Thymus (tissue), 11 donors: ENCODE measurements at regions not wholly inside any gene's neighbourhood (a gene's known extent, or its start where the extent isn't known, plus 50 kb on each side); places are given as distances from the start of the nearest gene placed in this dataset.
"Not testable (repeated sequence)": the region's sequence is repeated elsewhere in the genome, so short reads cannot be mapped to it uniquely, and the experiment has no call there.

ENCODE experiments used
- DNase-seq, 9 donors: peaks; one replicate each; pipeline ENCODE4 v3.0.0-alpha.2; 2013; ENCODE audit warnings: low spot score in 9 of 9, low read depth in 6 of 9, missing footprints in 1 of 9
- H3K27ac ChIP-seq, 2 donors: one replicate each; pipeline ENCODE4 v1.5.1; 2013; ENCODE audit warnings: control low read depth in 1 of 2, low read depth in 1 of 2, low read length in 1 of 2, mild to moderate bottlenecking in 1 of 2, moderate library complexity in 1 of 2
- H3K27me3 ChIP-seq, 2 donors: one replicate each; pipeline ENCODE4 v1.5.1; 2013; ENCODE audit warnings: low read length in 1 of 2; ENCODE audit not compliant: control insufficient read depth in 2 of 2, insufficient read depth in 1 of 2
- H3K36me3 ChIP-seq, 2 donors: one replicate each; pipeline ENCODE4 v1.5.1; 2013; ENCODE audit warnings: low read length in 1 of 2, mild to moderate bottlenecking in 1 of 2, moderate library complexity in 1 of 2; ENCODE audit not compliant: control insufficient read depth in 2 of 2, insufficient read depth in 2 of 2
- H3K4me1 ChIP-seq, 2 donors: one replicate each; pipeline ENCODE4 v1.5.1; 2013; ENCODE audit warnings: low read length in 2 of 2; ENCODE audit not compliant: control insufficient read depth in 2 of 2, insufficient read depth in 2 of 2
- H3K4me3 ChIP-seq, 2 donors: one replicate each; pipeline ENCODE4 v1.5.1; 2013; ENCODE audit warnings: low read length in 2 of 2, control low read depth in 1 of 2, mild to moderate bottlenecking in 1 of 2
- H3K9me3 ChIP-seq, 2 donors: one replicate each; pipeline ENCODE4 v1.5.1; 2013; ENCODE audit warnings: low read length in 1 of 2, mild to moderate bottlenecking in 1 of 2; ENCODE audit not compliant: control insufficient read depth in 2 of 2, insufficient read depth in 1 of 2
- WGBS: extraction: QIAGEN DNeasy Blood & Tissue Kit; methylation state at CpG from one replicate; pipeline ENCODE4 v1.1.7; 2013; 5-methylcytosine and 5-hydroxymethylcytosine counted together
- donor health status: healthy.

- WGBS = no CpG with 5 or more reads among the region's 6 CpGs
- H3K27ac ChIP-seq, H3K4me1 ChIP-seq, H3K27me3 ChIP-seq, DNase-seq, H3K4me3 ChIP-seq, H3K36me3 ChIP-seq, H3K9me3 ChIP-seq: not testable (repeated sequence)
These were observed 314.3 kb upstream of the ZNF337 start for GRCh38 chr20:26010942-26011276.

DNA sequence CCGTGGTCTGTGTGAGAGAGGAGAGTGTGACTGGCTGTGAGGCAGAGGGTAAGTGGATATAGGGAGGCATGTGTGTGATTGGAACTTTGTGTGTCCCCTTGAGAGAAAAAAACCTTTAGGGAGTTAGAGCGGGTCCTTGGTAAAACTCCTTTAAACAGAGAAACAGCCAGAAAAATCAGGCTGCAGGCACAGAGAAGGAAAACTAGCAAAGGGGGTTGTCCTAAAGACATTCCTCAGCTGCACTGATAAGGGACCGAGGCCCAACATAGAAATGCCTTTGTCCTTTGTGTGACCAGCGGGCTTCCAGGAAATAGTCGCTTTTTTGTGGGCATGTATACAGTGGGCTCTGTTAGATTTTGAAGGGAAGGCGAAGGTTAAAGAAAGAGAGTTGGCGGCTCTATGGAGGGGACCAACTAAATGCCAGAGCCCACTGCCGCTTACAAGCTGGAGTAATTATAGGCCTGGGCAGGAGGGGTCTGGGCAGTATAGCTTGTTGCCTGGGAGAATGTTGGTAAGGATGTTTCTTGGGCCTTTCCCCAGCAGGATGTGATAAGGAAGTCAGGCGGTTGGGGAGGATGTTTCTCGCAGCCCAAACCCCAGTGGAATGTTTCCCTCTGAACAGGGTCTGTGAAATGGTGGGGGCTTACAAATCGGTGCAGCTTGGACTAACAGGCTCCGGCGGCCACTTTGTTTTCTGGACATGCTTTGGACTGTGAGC lies 313.7 kb upstream of the ZNF337 start:
- 5% methylated on average over 10 of the region's 13 CpGs for WGBS
- H3K9me3 ChIP-seq, H3K36me3 ChIP-seq, H3K27me3 ChIP-seq, H3K4me1 ChIP-seq: not testable (repeated sequence)
- DNase-seq = peak in 1 of 9 donors; percentile 10
- H3K4me3 ChIP-seq = peak overlapping the region; percentile 55 to 61
- H3K27ac ChIP-seq = peak overlapping the region; percentile 36 to 62

GRCh38 chr20:26009402-26010223 lies 313.0 kb upstream of the ZNF337 start:
- not testable (repeated sequence) for H3K4me1 ChIP-seq, H3K27me3 ChIP-seq, H3K9me3 ChIP-seq, H3K36me3 ChIP-seq
- DNase-seq = peak; percentile 53 to 84 (median 66)
- WGBS = 18% methylated on average over 39 of the region's 39 CpGs
- peak overlapping the region; percentile 19 to 62 for H3K27ac ChIP-seq
- H3K4me3 ChIP-seq = peak overlapping the region; percentile 55 to 61

GRCh38 chr20:26008026-26008425 lies 311.4 kb upstream of the ZNF337 start:
- WGBS = 98% methylated on average over 9 of the region's 9 CpGs
- not testable (repeated sequence) for H3K27ac ChIP-seq, DNase-seq

DNA sequence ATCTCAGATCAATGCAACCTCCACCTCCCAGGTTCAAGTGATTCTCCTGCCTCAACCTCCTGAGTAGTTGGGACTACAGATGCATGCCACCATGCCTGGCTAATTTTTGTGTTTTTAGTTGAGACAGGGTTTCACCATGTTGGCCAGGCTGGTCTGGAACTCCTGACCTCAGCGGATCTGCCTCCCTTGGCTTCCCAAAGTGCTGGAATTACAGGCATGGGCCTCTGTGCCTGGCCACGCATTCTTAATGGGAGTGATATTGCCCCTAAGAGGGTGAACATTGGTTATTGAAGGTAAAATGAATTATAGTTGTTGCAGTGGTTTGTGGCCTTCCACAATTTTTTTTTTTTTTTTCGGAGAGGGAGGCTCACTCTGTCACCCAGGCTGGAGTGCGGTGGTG lies 309.5 kb upstream of the ZNF337 start:
- not testable (repeated sequence) for H3K9me3 ChIP-seq, H3K36me3 ChIP-seq, H3K27ac ChIP-seq, DNase-seq, H3K27me3 ChIP-seq, H3K4me1 ChIP-seq, H3K4me3 ChIP-seq
- over 99% methylated on average over 4 of the region's 4 CpGs for WGBS

More at GRCh38 chr20:26008026-26008425, 311.4 kb upstream of the ZNF337 start:
- H3K4me1 ChIP-seq, H3K4me3 ChIP-seq, H3K9me3 ChIP-seq, H3K27me3 ChIP-seq, H3K36me3 ChIP-seq: not testable (repeated sequence)

DNA sequence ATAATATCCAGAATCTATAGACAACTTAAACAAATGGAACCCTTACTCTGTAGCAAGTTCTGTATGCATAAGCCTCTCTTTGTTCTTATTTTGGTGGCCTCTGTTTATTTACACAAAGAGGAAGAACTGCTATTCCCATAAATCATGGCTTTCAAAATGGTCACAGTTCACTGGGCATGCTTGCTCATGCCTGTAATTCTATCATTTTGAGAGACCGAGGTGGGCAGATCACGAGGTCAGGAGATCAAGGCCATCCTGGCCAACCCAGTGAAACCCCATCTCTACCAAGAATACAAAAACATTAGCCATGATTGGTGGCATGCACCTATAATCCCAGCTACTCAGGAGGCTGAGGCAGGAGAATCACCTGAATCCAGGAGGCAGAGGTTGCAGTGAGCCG lies 307.3 kb upstream of the ZNF337 start:
- not testable (repeated sequence) for H3K4me3 ChIP-seq, H3K27me3 ChIP-seq, H3K4me1 ChIP-seq, DNase-seq, H3K9me3 ChIP-seq, H3K36me3 ChIP-seq, H3K27ac ChIP-seq
- 91% methylated on average over 3 of the region's 3 CpGs for WGBS

- not testable (repeated sequence) for DNase-seq, H3K27ac ChIP-seq, H3K4me3 ChIP-seq, H3K4me1 ChIP-seq, H3K9me3 ChIP-seq, H3K27me3 ChIP-seq, H3K36me3 ChIP-seq
- WGBS = 90% methylated on average over 16 of the region's 16 CpGs
These were observed 300.9 kb upstream of the ZNF337 start for GRCh38 chr20:25997367-25998038.

DNA sequence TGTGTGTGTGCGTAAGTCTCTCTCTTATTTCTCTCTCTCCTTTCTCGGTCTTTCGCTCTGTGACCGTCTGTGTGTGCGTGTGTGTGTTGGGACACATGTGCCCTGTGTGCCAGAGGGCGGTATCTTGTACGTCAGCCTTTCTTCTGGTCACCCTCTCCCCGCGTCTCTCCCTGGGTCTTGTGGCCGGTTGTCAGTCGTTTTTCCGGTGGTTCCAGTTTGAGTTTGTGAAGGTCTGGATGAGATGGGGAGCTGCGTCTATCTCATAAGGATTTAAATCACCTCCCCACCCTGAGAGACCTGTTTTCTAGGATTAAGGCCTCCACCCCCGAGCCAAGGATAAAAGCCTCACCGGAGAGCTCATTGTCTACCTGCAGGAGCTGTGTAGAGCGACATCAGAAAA lies 295.5 kb upstream of the ZNF337 start:
- Histone ChIP-seq H3K9me3 (no peaks in the 10 kb centered on the region), H3K4me1 (no peaks in the 10 kb centered on the region), H3K27ac (no peak overlapping the region), H3K36me3 (no peaks in the 10 kb centered on the region), H3K27me3 (no peaks in the 10 kb centered on the region), H3K4me3 (no peak overlapping the region)
- no peak for DNase-seq
- 91% methylated on average over 16 of the region's 16 CpGs for WGBS

- H3K27me3 ChIP-seq = peaks cover 0 to 3% of the 10 kb centered on the region in 2 donors
- H3K4me1 ChIP-seq = peaks cover 2 to 3% of the 10 kb centered on the region in 2 donors
- no peak for DNase-seq
- WGBS = 97% methylated on average over 16 of the region's 16 CpGs
- no peak overlapping the region for H3K4me3 ChIP-seq
- H3K36me3 ChIP-seq = no peaks in the 10 kb centered on the region
- H3K9me3 ChIP-seq = no peaks in the 10 kb centered on the region
- no peak overlapping the region for H3K27ac ChIP-seq
These were observed 295.1 kb upstream of the ZNF337 start for GRCh38 chr20:25991756-25992130.
